Type B pancreatic cell (in vitro differentiated cells): ENCODE measurements at regions not wholly inside any gene's neighbourhood (a gene's known extent, or its start where the extent isn't known, plus 50 kb on each side); places are given as distances from the start of the nearest gene placed in this dataset.

Experiments
- DNase-seq: peaks from one replicate; pipeline ENCODE4 v3.0.0; 2021; ENCODE audit warnings: mixed read lengths; ENCODE audit not compliant: unreplicated experiment; ENCODE audit errors: extremely low spot score
- H3K27ac Mint-ChIP-seq: 2 replicates; pipeline ENCODE4 v1.8.0; 2021; ENCODE audit warnings: mild to moderate bottlenecking, mixed read lengths
- H3K27me3 Mint-ChIP-seq: 2 replicates; pipeline ENCODE4 v1.8.0; 2021; ENCODE audit warnings: mixed read lengths
- H3K36me3 Mint-ChIP-seq: 2 replicates; pipeline ENCODE4 v1.8.0; 2021; ENCODE audit warnings: mixed read lengths
- H3K4me1 Mint-ChIP-seq: one replicate; pipeline ENCODE4 v1.8.0; 2021; ENCODE audit warnings: mixed read lengths; ENCODE audit not compliant: unreplicated experiment
- H3K4me3 Mint-ChIP-seq: 2 replicates; pipeline ENCODE4 v1.8.0; 2021; ENCODE audit warnings: mild to moderate bottlenecking, mixed read lengths
- H3K9me3 Mint-ChIP-seq: 2 replicates; pipeline ENCODE4 v1.8.0; 2021; ENCODE audit warnings: mixed read lengths
- TF ChIP-seq, protein P1 (sequence below): fragments of 200-600 bp; sonication (generic); conservative IDR thresholded peaks from 2 replicates; pipeline ENCODE4 v1.5.0; 2021; ENCODE audit warnings: antibody characterized with exemption, mild to moderate bottlenecking

DNA sequence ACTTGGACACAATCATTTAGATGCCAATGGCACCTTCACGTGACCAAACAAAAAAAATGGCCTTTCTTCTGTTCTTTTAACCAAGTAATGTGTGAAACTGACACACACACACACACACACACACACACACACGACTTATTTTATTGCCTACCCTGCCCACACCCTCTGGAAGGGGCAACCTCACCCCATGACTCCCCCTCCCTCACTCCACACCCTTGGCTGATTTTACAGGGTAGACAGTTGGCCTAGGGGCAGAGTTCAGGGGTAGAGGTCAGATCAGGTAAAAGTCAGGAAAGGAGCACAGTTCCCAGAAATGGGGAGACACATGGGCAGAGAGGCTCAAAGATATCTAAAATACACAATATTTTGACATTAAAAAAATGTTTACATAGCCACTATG is 144.8 kb upstream of the GJB5 start:
- no peaks in the 10 kb centered on the region for H3K36me3 Mint-ChIP-seq
- no peak for DNase-seq
- no peaks in the 10 kb centered on the region for H3K9me3 Mint-ChIP-seq
- H3K27ac Mint-ChIP-seq, result no peak overlapping the region
- H3K4me3 Mint-ChIP-seq, result no peak overlapping the region
- TF ChIP-seq, protein P1, sequence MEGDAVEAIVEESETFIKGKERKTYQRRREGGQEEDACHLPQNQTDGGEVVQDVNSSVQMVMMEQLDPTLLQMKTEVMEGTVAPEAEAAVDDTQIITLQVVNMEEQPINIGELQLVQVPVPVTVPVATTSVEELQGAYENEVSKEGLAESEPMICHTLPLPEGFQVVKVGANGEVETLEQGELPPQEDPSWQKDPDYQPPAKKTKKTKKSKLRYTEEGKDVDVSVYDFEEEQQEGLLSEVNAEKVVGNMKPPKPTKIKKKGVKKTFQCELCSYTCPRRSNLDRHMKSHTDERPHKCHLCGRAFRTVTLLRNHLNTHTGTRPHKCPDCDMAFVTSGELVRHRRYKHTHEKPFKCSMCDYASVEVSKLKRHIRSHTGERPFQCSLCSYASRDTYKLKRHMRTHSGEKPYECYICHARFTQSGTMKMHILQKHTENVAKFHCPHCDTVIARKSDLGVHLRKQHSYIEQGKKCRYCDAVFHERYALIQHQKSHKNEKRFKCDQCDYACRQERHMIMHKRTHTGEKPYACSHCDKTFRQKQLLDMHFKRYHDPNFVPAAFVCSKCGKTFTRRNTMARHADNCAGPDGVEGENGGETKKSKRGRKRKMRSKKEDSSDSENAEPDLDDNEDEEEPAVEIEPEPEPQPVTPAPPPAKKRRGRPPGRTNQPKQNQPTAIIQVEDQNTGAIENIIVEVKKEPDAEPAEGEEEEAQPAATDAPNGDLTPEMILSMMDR, result no peak
- H3K27me3 Mint-ChIP-seq, result peaks cover 45% of the 10 kb centered on the region
- H3K4me1 Mint-ChIP-seq, result no peaks in the 10 kb centered on the region

DNA sequence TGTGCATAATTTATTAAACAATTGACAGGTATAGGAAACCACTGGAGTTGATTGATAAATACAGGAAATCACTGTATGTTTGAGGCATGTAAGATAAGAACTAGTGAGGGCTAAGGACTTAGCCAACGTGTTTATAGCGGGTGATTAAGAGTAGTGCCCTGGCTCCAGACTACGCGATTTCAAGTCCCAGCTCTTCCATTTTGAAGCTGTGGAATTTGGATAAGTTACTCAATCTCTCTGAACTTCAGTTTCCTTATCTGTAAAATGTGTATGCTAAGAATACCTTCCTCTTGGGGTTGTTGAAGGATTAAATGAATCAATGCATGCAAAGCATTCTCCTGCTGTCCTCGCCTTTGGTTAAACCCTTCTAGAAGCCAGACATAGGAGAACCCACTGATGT is 143.3 kb upstream of the GJB5 start:
- H3K4me1 Mint-ChIP-seq, result no peaks in the 10 kb centered on the region
- H3K4me3 Mint-ChIP-seq, result no peak overlapping the region
- no peaks in the 10 kb centered on the region for H3K36me3 Mint-ChIP-seq
- H3K27me3 Mint-ChIP-seq, result peaks cover 41% of the 10 kb centered on the region
- H3K9me3 Mint-ChIP-seq, result no peaks in the 10 kb centered on the region
- TF ChIP-seq, protein P1, result no peak
- DNase-seq, result no peak
- no peak overlapping the region for H3K27ac Mint-ChIP-seq

DNA sequence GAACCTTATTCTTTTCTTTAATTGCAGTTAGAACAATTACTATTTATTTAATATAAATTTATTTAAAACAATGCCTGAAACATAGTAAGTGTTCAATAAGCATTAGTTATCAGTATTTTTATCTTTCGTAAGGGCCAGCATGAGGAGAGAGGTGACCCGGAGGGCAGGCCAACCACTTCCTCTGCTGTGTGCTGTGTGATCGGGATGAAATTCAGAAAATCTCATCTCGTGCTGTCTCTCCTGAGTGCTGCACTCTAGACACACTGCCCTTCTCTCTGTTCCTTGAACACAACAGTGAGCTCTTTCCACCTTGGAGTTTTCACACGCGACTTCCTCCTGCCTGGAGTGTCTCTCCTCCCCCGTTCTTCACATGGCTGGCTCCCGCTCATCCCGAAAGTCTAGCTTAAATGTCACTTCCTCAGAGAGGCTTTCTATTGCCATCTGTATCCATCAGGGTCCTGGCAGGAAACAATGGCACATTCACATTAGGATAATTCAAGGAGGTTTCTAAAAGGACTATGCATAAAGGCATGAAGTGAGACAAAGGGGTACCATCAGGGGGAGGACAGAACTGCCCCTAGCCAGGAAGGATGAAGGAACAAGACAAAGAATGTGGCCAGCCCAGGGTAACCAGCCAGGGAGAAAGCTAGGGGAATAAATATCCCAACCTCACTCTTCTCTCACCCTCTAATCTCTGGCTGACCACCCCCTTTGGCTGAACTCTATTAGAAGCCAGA is 142.6 kb upstream of the GJB5 start:
- Mint-ChIP-seq H3K9me3 (no peaks in the 10 kb centered on the region), H3K27me3 (peaks cover 44% of the 10 kb centered on the region)
- TF ChIP-seq, protein P1, result no peak

DNA sequence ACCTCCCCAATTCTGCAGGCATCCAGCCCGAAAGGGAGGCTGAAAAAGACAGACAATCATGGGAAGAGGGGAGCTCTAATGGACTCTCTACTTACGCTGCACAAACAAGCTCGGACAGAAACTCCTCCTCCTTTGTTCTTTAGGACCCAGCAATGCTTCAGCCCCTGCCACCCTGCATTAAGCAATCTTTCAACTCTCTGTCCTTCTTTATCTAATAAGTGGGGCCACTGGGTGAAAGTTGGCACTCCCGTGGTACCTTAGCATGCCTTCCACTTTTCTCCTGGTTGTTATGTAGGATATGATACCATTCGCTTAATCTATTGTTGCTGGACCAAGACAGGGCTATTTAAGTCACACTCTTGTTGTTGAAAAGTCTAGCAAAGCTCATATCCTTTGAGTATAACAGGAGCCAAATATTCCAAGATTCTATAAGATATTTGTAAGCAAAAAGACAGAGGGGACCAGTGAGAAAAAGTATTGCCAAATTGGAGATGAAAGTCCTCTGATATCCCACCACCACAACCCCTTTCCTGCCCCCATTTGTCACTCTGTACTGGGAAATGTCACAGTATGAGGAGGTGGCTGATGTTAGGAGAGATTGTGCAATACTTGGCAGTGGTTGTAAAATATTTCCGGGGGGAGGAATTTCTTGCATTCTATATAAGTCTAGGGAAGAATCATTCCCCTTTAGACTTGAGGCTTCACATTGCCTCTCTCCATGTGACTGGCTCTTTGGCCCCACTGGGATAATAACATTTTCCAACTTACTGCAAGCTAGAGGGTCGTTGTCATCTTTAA is 137.3 kb upstream of the GJB5 start:
- DNase-seq, result no peak
- Mint-ChIP-seq H3K27me3 (peaks cover 32% of the 10 kb centered on the region), H3K36me3 (no peaks in the 10 kb centered on the region), H3K4me3 (no peak overlapping the region), H3K27ac (no peak overlapping the region), H3K4me1 (no peaks in the 10 kb centered on the region), H3K9me3 (no peaks in the 10 kb centered on the region)
- TF ChIP-seq, protein P1, result no peak

More for the DNA sequence above, 142.6 kb upstream of the GJB5 start:
- no peaks in the 10 kb centered on the region for H3K4me1 Mint-ChIP-seq
- no peak overlapping the region for H3K27ac Mint-ChIP-seq
- DNase-seq, result no peak
- no peaks in the 10 kb centered on the region for H3K36me3 Mint-ChIP-seq
- H3K4me3 Mint-ChIP-seq, result no peak overlapping the region

DNA sequence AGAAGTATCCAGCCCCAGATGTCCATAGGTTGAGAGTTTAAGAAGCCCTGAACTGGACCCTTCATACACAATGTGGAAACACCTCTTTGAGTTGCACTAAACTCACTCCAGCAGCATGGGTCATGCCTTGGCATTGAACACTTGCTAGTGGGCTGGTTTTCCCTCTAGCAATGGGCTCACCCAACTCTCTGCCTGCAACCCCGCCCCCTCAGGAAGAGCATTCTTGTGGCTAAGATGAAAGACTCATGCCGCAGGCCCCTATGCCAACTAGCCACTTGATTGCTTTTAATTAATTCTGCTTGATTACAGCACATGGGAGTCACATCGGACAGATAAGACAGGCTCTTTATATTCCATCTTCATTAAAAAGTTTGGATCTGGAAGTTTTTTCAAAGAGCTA is 136.5 kb upstream of the GJB5 start:
- H3K4me3 Mint-ChIP-seq, result no peak overlapping the region
- no peaks in the 10 kb centered on the region for H3K4me1 Mint-ChIP-seq
- peaks cover 32% of the 10 kb centered on the region for H3K27me3 Mint-ChIP-seq
- TF ChIP-seq, protein P1, result no peak
- H3K9me3 Mint-ChIP-seq, result no peaks in the 10 kb centered on the region
- H3K36me3 Mint-ChIP-seq, result no peaks in the 10 kb centered on the region
- no peak overlapping the region for H3K27ac Mint-ChIP-seq
- DNase-seq, result no peak
